NCI-H82 treated with DMSO at 0.1 percent for 48 hours (cell line): ENCODE measurements at regions not wholly inside any gene's neighbourhood (a gene's known extent, or its start where the extent isn't known, plus 50 kb on each side); places are given as distances from the start of the nearest gene placed in this dataset.
"Not testable (repeated sequence)": the region's sequence is repeated elsewhere in the genome, so short reads cannot be mapped to it uniquely, and the experiment has no call there.

Experiments
- DNase-seq: peaks from one replicate; lab custom pipeline; 2025; ENCODE audit not compliant: unreplicated experiment; lab: John Stamatoyannopoulos, UW

DNA sequence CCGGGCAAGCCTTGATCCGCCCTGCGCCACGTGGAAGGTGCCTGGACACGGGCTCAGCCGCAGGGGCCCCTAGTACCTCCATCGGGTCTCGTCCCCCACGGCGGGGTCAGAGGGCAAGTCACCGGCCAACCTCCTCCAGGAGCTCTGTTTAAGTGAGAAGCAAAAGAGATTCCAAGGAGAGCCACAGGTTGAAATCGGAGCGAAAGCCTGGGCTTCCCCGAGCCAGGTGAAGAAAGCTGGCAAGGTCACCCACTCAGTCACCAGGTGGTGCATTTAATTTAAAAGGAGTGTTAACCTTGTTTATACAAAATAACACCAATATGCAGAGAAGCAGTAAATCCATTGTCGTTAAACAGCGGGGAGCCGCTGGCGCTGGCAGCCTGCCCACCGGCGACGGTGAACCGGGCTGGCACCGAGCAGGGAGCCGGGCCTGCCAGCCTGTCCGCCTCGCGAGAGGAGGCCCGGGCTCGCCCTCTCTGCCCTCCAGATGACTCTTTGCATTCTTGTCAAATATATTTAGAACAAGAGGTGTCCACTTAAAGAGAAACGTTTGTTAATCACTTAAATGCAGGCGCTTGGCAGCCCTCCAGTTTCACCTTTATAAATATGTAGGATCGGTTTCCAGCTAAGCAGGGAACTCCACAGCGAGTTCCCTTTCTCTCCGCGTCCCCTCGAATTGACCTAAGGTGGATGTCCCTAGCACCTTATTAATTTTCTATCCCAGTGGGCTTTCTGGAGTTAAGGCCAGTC is 277.3 kb upstream of the NR2F2 start:
- DNase-seq = peak; percentile 68

DNA sequence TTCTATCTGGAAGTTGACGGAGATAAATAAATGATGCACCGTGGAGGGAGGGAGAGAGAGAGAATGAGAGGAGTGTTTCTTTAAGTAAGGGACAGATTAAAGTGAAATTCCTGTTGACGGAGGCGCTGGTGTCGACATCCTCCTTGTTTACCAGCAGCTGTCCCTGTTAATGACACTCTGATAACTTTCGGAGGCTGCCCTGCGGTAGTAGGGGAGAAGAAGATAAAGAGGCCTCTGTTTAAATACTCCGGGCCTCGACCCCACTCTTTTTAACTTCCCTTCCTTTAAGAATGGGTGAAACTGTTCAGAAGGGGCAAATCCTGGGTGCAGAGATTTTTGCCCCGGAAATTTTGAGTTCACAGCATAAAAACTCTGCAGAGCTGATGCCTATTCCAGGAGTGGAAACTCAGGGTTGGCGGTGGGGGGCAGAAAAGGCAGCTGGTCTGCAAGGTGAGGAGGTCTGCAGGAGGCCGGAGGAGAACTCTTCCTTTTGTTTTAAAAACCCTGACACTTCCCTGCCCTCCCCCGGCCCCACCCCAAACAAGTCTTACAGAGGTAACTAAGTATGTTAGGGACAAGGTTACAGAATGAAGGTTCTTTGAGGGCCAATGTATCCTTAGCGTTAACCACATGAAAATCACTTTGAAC is 276.6 kb upstream of the NR2F2 start:
- DNase-seq = peak; percentile 68

GRCh38 chr15:96054621-96055020 is 275.9 kb upstream of the NR2F2 start:
- peak; percentile 44 for DNase-seq

DNA sequence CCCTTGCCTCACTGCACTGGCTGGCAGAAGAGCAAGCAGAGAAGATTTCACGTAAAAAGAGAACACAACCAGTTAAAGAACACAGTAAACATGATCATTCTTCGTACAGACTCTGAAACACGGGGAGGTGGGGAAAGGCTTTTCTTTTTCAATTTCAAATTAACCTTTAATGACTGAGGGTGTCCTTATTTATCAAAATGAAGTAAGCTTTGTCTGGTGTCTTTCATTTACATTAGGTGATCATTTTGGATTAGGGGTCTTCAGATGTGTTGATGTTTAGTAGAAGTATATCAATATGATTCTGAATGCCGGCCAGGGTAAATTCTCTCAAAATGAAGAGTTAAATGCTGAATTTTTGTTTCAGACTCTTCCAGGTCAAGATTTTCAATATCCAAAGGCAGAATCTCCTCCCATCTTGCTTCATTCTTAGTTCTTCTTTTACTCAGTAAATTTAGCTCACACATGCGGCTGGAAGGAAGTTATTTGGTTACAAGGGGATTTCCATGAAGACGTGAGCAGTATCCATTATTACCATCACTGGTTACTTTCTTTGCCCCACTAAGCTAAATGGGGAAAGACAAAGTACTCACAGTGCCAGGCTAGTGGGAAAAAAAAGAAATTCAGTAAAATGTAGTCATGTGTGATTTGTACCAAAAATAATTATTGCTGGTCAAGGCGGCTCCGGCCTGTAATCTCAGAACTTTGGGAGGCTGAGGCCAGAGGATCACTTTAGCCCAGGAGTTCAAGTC is 272.2 kb upstream of the NR2F2 start:
- DNase-seq = no peak

DNA sequence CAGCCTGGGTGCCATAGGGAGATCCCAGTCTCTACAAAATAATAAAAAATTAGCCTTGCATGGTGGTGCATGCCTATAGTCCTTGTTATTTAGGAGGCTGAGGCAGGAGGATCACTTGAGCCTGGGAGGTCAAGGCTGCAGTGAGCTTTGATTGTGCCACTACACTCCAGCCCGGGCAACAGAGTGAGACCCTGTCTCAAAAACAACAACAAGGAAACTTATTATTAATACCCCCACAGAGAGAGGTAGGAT is 271.7 kb upstream of the NR2F2 start:
- DNase-seq = not testable (repeated sequence)

- DNase-seq = not testable (repeated sequence)
These were observed 269.9 kb upstream of the NR2F2 start for GRCh38 chr15:96060591-96060990.

DNA sequence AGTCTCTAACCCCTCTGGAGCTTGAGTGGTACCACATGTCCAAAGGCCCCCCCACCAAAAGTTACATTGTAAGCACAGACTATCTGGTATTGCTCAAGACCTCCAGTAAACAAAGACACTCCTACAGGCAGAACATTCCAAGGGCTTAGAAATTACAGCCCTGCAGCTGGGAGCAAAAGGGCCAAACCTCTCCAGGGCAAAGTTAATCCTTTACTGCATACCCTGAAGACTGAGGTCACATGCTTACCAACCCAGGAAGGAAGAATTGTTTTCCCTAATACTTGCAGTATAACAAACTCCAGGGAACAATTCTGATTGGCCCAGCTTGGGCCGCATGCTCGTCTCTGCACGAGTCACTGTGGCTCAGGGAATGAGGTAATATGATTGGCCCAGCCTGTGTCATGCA is 266.1 kb upstream of the NR2F2 start:
- DNase-seq = no peak

DNA sequence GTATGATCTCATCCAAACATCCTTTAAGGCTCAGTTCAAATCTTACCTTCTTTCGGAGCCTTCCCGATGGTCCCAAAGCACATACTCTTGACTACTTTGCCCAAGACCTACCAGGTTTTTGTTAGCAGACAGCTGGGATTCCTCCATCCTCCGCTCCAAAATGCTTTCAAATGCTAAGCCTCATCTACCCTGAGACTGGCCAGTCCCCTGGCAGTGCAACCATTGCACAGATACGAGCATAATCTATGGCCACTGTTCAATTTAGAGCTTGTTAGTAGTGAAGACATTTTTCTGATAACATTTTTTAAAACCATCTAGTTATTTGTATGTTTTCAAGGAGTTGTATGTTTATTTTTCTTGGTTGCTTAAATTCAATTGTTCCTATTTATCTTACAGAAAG is 264.4 kb upstream of the NR2F2 start:
- DNase-seq = no peak

DNA sequence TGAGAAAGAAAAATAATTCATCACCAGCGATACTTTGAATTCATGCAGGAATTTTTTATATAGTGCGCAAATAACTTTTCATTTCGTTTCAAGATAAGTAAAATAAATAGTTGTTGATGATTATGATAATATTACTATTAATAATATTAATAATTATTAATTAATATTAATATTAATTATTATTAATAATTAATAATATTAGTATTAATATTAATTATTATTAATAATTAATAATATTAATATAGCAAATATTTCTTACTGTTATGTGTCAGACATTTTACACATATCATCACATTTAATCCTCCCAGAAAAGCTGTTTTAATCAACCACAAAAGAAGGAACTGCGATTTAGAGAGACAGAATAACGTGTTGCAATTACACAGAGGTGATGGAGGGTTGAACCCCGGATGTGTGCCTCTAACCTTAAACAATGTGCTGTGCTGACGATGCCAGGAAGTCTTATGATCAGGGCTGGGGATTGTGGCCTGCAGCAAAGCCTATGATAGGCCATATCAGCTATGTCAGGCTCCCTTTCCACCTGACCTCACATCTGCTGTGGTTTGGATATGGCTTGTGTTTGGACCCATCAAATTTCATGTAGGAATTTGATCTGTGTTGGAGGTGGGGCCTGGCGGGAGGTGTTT is 263.5 kb upstream of the NR2F2 start:
- DNase-seq = no peak

- no peak for DNase-seq
These were observed 262.8 kb upstream of the NR2F2 start for GRCh38 chr15:96067677-96068076.

DNA sequence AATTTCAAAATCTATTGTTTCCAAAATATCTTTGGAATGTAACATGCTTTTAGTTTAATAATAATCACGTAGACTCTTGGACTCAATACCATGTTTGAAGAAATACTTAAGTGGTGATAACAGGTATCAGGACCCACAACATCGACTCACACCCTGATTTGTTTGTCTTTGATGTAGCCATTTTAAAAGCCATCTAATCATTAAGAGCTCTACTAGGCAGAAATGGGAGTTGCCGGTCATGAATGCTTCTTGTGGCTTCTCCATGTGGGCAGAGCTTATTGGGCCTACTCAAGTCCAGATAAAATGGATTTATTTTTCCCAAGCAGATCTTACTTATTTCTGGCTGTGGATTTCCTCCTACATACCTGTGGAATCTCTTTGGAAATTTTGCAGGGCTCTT is 261.6 kb upstream of the NR2F2 start:
- DNase-seq = no peak

DNA sequence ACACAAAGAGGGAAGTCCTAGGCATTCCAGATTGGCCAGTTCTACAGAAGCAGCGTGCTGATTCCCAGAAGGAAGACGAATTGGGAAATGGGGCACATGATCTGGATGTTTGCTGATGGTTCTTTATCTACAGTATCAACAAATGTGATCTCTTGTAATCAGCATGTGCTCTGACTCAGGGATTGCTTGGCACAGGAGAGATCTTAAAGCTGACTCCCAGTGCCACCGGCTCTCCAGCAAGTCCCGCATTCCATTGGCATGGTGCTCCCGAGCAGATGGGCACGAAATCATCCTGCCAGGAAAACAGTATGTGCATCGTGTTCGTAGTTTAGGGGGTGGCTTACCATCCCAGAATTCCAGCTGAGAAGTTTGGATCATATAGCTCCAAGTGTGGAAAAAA is 259.9 kb upstream of the NR2F2 start:
- DNase-seq = no peak

- no peak for DNase-seq
These were observed 257.7 kb upstream of the NR2F2 start for GRCh38 chr15:96072821-96073220.

DNA sequence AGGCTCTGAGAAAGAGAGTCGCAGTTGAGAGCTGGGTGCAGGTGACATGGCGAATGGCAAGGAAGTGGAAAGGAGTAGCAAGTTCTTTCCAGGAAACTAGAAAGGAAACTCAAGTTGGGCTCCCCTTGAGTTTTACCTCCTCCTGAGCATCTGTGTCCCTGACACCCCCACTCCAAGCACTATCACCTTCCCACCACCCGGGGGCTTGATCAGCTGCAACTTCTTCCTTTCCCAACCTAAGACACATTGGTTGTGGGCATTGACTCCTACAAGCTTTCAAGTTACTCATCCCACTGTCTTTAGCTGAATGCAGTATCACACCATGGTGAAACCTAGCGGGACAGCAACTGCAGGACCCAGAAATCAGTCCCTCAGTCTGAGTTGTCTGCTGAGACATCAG is 256.6 kb upstream of the NR2F2 start:
- DNase-seq = no peak

- DNase-seq = no peak
These were observed 254.6 kb upstream of the NR2F2 start for GRCh38 chr15:96075895-96076294.

GRCh38 chr15:96076350-96076749 is 254.2 kb upstream of the NR2F2 start:
- DNase-seq = no peak

DNA sequence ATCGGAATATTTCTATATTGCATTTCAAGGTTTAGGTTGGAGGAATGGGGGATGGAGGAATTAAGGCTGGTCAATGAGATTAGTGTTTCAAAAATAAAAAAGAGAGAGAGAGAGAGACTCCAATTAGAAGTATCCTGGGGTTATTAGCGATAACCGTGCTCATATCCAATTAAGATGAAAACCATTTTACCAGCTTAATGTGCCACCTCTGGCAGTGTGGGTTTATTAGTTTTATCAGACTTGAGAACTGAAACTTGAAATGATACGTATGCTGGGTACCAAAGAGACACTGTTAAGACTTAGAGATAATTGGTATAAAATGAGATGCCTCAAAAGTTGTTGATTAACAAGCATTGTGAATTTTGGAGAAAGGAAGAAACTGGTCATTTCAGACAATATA is 251.5 kb upstream of the NR2F2 start:
- peak; percentile 66 for DNase-seq

DNA sequence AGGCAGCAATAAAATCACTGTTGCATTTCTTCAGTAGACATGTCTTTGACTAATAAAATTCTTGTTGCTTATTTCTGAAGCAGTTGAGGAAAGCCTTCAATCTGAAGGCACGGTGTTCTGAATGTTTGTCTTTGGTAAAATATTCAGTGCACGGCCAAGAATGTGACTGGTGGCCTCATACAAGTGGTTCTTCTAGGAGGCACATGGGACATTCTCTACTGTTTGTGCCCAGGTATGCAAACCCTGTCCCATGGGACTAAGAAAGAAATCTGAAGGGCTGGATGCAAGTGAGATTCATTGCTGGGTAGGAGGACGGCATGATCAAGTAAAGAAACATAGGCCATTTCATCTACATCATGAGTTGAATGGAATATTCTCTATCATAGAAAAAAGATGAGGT is 250.6 kb upstream of the NR2F2 start:
- DNase-seq = no peak

DNA sequence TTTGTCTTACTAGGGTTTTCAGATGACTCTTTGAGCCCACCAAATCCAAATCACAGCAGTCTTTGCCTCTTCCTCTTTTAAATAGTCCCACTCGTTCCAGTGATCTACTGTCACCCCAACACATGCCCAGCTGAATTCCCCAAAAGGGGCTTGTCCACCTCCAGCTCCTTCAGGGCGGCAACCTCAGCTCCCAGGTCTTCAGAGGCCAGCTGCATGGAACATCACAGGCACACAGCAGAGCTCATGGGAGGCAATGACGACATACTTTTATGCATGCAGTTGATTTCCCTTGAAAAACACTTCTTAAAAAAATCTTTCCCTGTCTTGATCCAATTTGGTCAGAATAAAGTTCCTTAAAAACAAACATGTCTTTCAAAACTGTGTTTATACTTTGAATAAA is 244.3 kb upstream of the NR2F2 start:
- no peak for DNase-seq

GRCh38 chr15:96087180-96087884 is 243.2 kb upstream of the NR2F2 start:
- DNase-seq = peak; percentile 94

- no peak for DNase-seq
These were observed 241.8 kb upstream of the NR2F2 start for GRCh38 chr15:96088650-96089049.
